HG03460 (cell line): ENCODE measurements at regions not wholly inside any gene's neighbourhood (a gene's known extent, or its start where the extent isn't known, plus 50 kb on each side); places are given as distances from the start of the nearest gene placed in this dataset.
"Not testable (repeated sequence)": the region's sequence is repeated elsewhere in the genome, so short reads cannot be mapped to it uniquely, and the experiment has no call there.

Source experiments
- ATAC-seq: cut with Tn5 transposase; IDR thresholded peaks from one replicate; pipeline ENCODE4 v1.9.1; 2021; ENCODE audit not compliant: unreplicated experiment

- ATAC-seq: no peak
Measured at GRCh38 chr13:80180740-80181355, 160.1 kb downstream of the SPRY2 start.

DNA sequence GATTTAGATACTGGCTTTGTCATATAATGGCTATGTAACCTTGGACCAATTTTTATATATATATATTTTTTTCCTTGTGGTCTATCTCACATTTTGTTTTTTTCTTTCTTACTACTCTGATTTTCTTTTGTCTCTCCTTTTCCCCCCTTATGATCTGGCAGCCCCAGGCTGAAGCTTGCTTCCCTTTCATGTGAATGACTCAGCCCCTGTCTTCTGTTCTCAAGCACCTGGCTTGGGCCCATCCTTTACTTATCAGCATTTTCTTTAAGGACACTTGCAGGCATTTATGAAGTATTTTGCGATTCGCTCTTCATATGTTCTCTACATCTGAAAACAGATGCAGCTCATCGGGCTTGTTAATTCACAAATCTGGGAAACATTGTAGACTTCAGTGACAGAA, 163.6 kb downstream of the SPRY2 start:
- ATAC-seq: no peak

DNA sequence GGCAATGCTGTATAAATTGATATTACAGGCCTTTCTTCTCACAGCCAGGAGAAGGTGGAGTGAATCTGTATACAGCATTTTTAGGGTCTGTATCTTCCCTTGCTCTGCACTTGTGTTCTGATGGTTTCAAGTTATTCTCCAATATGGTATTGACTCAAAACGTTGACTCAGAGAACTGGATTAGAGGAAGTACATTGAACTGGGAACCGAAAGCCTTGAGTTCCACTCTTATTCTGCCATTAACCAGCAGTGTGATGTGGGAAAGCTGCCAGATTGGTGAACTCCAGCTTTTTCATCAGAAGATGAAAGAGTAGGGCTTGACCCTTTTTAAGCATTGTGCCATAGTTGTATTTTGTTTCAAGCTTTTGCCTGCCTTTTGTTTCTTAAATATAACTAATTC, 167.7 kb downstream of the SPRY2 start:
- no peak for ATAC-seq

- no peak for ATAC-seq
Measured at GRCh38 chr13:80171096-80171495, 169.8 kb downstream of the SPRY2 start.

GRCh38 chr13:80168089-80168850, 172.7 kb downstream of the SPRY2 start:
- ATAC-seq: no peak

DNA sequence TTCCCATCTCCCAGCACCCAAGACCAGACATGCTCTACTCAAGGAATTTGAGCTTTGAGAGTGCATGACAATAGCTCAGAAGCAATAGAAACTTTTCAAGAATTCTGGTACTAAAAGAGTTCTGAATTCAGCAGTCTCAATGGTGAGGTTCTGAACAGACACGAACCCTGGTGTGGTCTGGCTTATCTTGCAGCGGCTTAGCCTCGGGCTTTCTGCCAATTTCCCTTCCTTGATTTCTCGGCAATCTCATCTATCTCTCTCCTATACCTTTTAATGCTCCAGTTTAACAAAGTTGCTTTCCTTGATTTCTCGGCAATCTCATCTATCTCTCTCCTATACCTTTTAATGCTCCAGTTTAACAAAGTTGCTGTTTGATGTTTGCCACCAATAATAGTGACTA, 174.6 kb downstream of the SPRY2 start:
- ATAC-seq: no peak

- no peak for ATAC-seq
Measured at GRCh38 chr13:80164462-80164861, 176.5 kb downstream of the SPRY2 start.

- ATAC-seq: no peak
Measured at GRCh38 chr13:80161896-80162295, 179.0 kb downstream of the SPRY2 start.

DNA sequence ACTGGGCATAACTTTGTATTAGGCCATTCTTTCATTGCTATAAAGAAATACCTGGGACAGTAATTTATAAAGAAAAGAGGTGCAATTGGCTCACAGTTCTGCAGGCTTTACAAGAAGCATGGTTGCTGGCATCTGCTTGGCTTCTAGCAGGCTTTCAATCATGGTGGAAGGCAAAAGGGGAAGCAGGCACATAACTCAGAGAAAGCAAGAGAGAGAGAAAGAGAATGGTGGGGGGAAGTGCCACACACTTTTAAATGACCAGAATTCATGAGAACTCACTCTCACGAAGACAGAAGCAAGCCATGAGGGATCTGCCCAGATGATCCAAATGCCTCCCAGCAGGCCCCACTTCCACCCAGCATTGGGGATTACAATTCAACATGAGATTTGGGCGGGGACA, 179.7 kb downstream of the SPRY2 start:
- no peak for ATAC-seq

GRCh38 chr13:80160110-80160509, 180.8 kb downstream of the SPRY2 start:
- no peak for ATAC-seq

GRCh38 chr13:80157261-80157932, 183.5 kb downstream of the SPRY2 start:
- ATAC-seq: no peak

DNA sequence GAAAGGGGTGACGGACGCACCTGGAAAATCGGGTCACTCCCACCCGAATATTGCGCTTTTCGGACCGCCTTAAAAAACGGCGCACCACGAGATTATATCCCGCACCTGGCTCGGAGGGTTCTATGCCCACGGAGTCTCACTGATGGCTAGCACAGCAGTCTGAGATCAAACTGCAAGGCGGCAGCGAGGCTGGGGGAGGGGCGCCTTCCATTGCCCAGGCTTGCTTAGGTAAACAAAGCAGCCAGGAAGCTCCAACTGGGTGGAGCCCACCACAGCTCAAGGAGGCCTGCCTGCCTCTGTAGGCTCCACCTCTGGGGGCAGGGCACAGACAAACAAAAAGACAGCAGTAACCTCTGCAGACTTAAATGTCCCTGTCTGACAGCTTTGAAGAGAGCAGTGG, 188.8 kb downstream of the SPRY2 start:
- ATAC-seq: not testable (repeated sequence)

- no peak for ATAC-seq
Measured at GRCh38 chr13:80151016-80151415, 189.9 kb downstream of the SPRY2 start.

DNA sequence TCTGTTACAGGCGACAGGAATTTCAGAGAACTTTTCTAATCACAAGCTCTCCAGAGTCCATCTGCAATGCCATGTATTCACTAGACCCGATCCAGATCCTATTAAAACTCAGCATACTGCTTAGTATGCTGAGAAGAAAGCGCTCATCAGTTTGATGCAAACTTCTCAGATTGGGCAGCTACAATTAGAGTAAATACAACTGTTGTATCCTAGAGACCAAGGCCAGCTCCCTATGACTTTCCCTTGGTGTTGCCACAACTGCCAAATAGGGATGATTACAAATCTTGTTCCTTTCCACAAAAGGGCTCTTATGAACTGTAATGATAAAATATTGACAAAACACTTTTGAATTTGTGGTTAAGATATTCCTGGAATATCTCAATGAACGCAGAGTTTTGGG, 191.2 kb downstream of the SPRY2 start:
- ATAC-seq: no peak

DNA sequence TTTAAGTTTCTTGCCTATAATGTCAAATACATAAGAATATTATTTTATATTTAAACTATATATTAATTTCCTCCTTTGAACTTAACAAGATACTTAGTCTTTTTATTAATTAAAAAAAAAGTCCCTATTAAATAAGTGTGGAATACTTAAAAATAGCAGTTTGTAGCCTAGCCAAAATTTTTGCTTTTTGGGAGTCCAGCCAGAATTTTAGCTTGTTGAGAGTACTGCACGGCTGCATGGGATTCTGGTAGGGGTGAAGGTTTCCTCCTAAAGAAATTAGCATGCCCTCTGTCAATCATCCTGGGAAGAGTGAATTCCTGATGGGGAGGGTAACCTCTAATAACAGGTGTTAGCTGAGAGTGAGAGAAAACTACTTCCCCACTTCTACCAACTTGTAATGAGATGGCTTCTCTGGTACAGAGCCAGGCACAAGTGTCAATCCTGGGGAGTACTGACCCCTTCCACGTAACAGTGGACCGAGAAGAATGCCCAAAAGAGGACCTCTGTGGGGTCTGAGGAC, 195.7 kb downstream of the SPRY2 start:
- ATAC-seq: no peak

GRCh38 chr13:80144493-80144892, 196.4 kb downstream of the SPRY2 start:
- no peak for ATAC-seq

DNA sequence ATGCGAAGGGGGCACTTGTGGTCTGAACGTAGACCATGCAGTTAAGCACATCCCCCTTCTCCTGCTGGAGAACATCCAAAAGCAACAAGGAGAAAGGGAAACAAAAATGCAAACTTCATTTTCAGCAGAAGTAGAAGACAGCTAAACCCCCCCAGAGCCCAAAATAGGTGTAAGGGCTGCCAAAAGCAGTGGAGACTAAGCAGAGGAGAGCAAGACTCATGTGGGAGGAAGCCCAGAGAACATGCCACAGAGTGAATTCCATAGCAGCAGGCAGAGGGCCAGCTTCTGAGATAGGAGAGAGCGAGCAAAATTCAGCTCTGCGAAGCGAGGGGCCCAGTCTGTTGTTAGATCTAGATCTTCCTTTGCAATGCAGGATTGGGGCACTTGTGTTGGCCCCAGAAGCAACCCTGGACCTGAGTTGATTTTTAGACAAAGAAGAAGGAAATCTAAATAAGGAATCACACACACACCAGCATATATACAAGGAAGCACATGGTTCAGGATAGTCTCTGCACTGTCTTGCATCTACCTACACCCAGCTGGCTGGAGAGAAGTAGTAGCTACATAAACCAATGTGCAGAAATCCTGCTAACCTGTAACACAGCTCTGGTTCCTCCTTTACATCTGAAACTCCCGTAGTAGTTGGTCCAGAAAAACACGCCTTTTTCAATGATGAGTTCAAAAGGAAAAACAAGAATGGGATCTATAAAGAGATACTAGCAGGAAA, 199.6 kb downstream of the SPRY2 start:
- ATAC-seq: no peak

- ATAC-seq: no peak
Measured at GRCh38 chr13:80140685-80141084, 200.2 kb downstream of the SPRY2 start.

DNA sequence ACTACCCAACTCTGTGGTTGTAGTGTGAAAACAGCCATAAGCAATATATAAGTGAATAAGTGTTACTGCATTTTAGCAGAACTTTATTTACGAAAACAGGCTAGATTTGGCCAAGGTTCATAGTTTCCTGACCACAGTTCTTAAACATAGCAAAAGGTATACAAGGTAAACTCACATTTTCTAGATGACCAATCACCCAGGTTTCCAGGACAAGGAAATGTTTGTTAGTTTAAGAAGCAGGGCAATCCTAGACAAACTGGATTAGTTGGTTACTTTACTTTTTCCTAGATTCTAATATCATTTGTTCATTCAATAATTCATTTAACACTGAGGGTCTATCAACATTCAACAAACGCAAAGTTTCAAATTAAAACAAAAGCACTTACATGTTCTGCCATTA, 201.7 kb downstream of the SPRY2 start:
- no peak for ATAC-seq

DNA sequence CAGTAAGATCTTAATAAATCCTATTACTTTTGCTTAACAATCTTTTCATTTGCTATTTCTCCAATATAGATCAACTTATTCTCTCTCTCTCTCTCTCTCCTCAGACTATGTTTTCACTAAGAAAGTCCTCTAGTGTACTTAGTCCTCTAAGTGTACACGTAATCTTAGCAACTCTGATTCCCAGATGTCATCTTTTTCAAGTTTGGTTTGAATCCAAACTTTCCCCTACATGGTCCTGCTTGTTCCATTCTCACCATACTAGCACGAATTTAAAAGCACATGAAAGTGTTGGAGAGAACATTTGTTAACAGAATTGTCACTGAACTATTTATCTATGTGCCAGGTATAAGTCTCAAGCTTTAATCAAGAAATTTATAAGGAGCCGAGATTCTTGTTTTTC, 202.9 kb downstream of the SPRY2 start:
- no peak for ATAC-seq

DNA sequence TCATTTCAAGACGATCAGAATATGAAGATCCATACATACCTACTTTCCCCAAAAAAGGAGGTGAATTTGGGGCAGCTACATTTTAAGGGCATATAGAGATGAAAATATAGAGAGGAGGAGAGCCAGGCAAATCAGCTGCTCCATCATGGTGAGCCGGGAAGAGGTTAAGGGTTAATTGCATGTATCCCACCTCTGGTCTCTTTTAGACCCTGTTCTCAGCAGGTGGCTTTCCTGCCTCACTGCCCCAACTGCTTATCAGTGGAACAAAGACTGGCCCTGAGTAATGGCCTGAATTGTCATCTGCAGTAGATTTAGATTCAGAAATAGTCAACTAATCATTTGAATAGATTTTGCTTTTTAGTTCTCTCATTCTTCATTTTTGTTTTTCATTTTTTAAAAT, 206.6 kb downstream of the SPRY2 start:
- no peak for ATAC-seq
